Mucosa of descending colon (tissue), 3 donors: ENCODE measurements at regions not wholly inside any gene's neighbourhood (a gene's known extent, or its start where the extent isn't known, plus 50 kb on each side); places are given as distances from the start of the nearest gene placed in this dataset.

Experiments
- ATAC-seq: fragments of 200-7000 bp; cut with Tn5 transposase; one replicate; pipeline ENCODE4 v1.9.1; 2020; ENCODE audit warnings: mild to moderate bottlenecking, moderate library complexity
- DNase-seq, 3 donors: peaks; one replicate each; pipeline ENCODE4 v3.0.0-alpha.2; 2020
- H3K36me3 ChIP-seq: fragments of 200-600 bp; one replicate; pipeline ENCODE4 v1.8.0; 2021; ENCODE audit warnings: low read depth, mild to moderate bottlenecking
- H3K4me1 ChIP-seq: fragments of 200-600 bp; one replicate; pipeline ENCODE4 v1.8.0; 2021; ENCODE audit warnings: low read depth, mild to moderate bottlenecking
- H3K4me3 ChIP-seq: fragments of 200-600 bp; one replicate; pipeline ENCODE4 v1.8.0; 2021; ENCODE audit warnings: mild to moderate bottlenecking
- H3K9me3 ChIP-seq: fragments of 200-600 bp; one replicate; pipeline ENCODE4 v1.8.0; 2021; ENCODE audit warnings: mild to moderate bottlenecking
- CTCF ChIP-seq: fragments of 200-600 bp; IDR thresholded peaks from one replicate; pipeline ENCODE4 v1.8.0; 2022; ENCODE audit warnings: antibody characterized with exemption, mild to moderate bottlenecking
- intact Hi-C, 2 donors: fragments of 100-400 bp; cut with DNase I in 1 of 2; cut with micrococcal nuclease in 1 of 2; formaldehyde crosslinking; loops; one replicate each; pipeline versions ENCODE4 v1.11.0 to v1.11.1; 2022; cut with DNase I, micrococcal nuclease
- donor health status: DM: no; HTN: no; CAD: no; lungs with moderate emphysema.
- donor health status: DM: no; HTN: no; CAD: no.
- donor health status: DM: no; HTN: yes; CAD: no.

- ATAC-seq: no peak
- H3K9me3 ChIP-seq: no peaks in the 10 kb centered on the region
- intact Hi-C loops: no loop called here
- TF ChIP-seq CTCF: no peak
- H3K4me1 ChIP-seq: no peaks in the 10 kb centered on the region
- H3K4me3 ChIP-seq: no peak overlapping the region
- no peaks in the 10 kb centered on the region for H3K36me3 ChIP-seq
- peak in 2 of 3 donors; percentile 23 to 41 for DNase-seq
Observed at GRCh38 chr14:61106959-61107641, 126.1 kb downstream of the SLC38A6 start.

- no peaks in the 10 kb centered on the region for H3K9me3 ChIP-seq
- DNase-seq (no peak), ATAC-seq (no peak)
- no peaks in the 10 kb centered on the region for H3K4me1 ChIP-seq
- intact Hi-C loops: no loop called here
- TF ChIP-seq CTCF: no peak
- no peak overlapping the region for H3K4me3 ChIP-seq
- H3K36me3 ChIP-seq: no peaks in the 10 kb centered on the region
Observed at GRCh38 chr14:61106271-61106958, 125.4 kb downstream of the SLC38A6 start.

GRCh38 chr14:61104358-61104757, 123.3 kb downstream of the SLC38A6 start:
- Histone ChIP-seq H3K9me3 (no peaks in the 10 kb centered on the region), H3K36me3 (no peaks in the 10 kb centered on the region), H3K4me3 (no peak overlapping the region), H3K4me1 (no peaks in the 10 kb centered on the region)
- ATAC-seq (no peak), DNase-seq (no peak)
- no peak for TF ChIP-seq CTCF
- intact Hi-C loops: no loop called here

GRCh38 chr14:61103541-61104339, 122.7 kb downstream of the SLC38A6 start:
- intact Hi-C loops: no loop called here
- DNase-seq: peak in 1 of 3 donors; percentile 15

More at GRCh38 chr14:61103541-61104339, 122.7 kb downstream of the SLC38A6 start:
- TF ChIP-seq CTCF: no peak
- Histone ChIP-seq H3K4me1 (no peaks in the 10 kb centered on the region), H3K9me3 (no peaks in the 10 kb centered on the region), H3K36me3 (no peaks in the 10 kb centered on the region), H3K4me3 (no peak overlapping the region)
- peak; percentile 77 for ATAC-seq
